HepG2 (cell line): ENCODE measurements at regions not wholly inside any gene's neighbourhood (a gene's known extent, or its start where the extent isn't known, plus 50 kb on each side); places are given as distances from the start of the nearest gene placed in this dataset.

Source experiments
- ATAC-seq: fragments of 200-7000 bp; cut with Tn5 transposase; 3 replicates; pipeline ENCODE4 v1.9.1; 2020; ENCODE audit warnings: mild to moderate bottlenecking, moderate library complexity
- BruUV-seq: library from RNA; stranded (reverse); fragments of 400-500 nt; replicated peaks from 2 replicates; lab custom pipeline; 2021; lab: Mats Ljungman, UMichigan
- CTCF ChIA-PET: fragments of 300-600 bp; formaldehyde crosslinking; extraction: SDS; loops from one replicate; lab custom pipeline; 2021; ENCODE audit warnings: low total read pairs, inconsistent platforms, low intra/inter-chr PET ratio; lab: Yijun Ruan, JAX
- POLR2A ChIA-PET: fragments of 350-600 bp; sonication (Branson Sonifier 250); formaldehyde crosslinking; loops from one replicate; lab custom pipeline; 2020; ENCODE audit warnings: antibody characterized with exemption, inconsistent platforms; lab: Yijun Ruan, JAX
- DNase-seq: peaks from one replicate; pipeline ENCODE4 v3.0.0-alpha.2; 2015; ENCODE audit warnings: low spot score
- FAIRE-seq: peaks from 3 replicates; lab custom pipeline; 2011; peaks lifted over from hg19 to GRCh38; lab: Jason Lieb, UNC
- H2AFZ ChIP-seq: one replicate; pipeline ENCODE4 v1.6.1; 2011; ENCODE audit warnings: low read length, inconsistent platforms
- H3K27ac ChIP-seq: fragments of 300-600 bp; 3 replicates; pipeline ENCODE4 v1.8.0; 2011; ENCODE audit warnings: mixed run types, mild to moderate bottlenecking, mixed read lengths, low read length, inconsistent platforms; ENCODE audit not compliant: insufficient read depth; ENCODE audit errors: extremely low read length
- H3K27me3 ChIP-seq, 2 experiments: fragments of 200-600 bp in 1 of 2; 2 replicates in 1 of 2; 3 replicates in 1 of 2; pipeline versions ENCODE4 v1.6.0 to v1.8.0; 2011; ENCODE audit warnings: low read length in 2 of 2, mild to moderate bottlenecking in 2 of 2, moderate library complexity in 2 of 2, inconsistent platforms in 1 of 2; ENCODE audit not compliant: insufficient read depth in 2 of 2, control insufficient read depth in 1 of 2
- H3K36me3 ChIP-seq, 2 experiments: fragments of 200-600 bp in 1 of 2; replicated peaks in 1 of 2; 2 replicates in 1 of 2; 3 replicates in 1 of 2; pipeline versions ENCODE4 v1.5.1 to v1.8.0; 2011; ENCODE audit warnings: low read length in 2 of 2, inconsistent platforms in 1 of 2; ENCODE audit not compliant: insufficient read depth in 2 of 2, control insufficient read depth in 1 of 2
- H3K4me1 ChIP-seq: 2 replicates; pipeline ENCODE4 v1.5.1; 2012; ENCODE audit warnings: low read length, inconsistent platforms; ENCODE audit not compliant: insufficient read depth
- H3K4me2 ChIP-seq: 2 replicates; pipeline ENCODE4 v1.6.0; 2011; ENCODE audit warnings: low read depth, low read length, inconsistent platforms
- H3K4me3 ChIP-seq, 3 experiments: fragments of 200-600 bp in 1 of 3; sonication (generic), shearing (Covaris generic) in 1 of 3; replicated peaks in 1 of 3; 2 replicates each; pipeline ENCODE4 v1.5.1; 2011 to 2016; ENCODE audit warnings: low read length in 3 of 3, inconsistent platforms in 2 of 3, low read depth in 2 of 3, mild to moderate bottlenecking in 2 of 3, control low read depth in 1 of 3, mixed read lengths in 1 of 3; ENCODE audit not compliant: insufficient read depth in 1 of 3
- H3K79me2 ChIP-seq: one replicate; pipeline ENCODE4 v1.6.1; 2011; ENCODE audit warnings: low read length, inconsistent platforms; ENCODE audit not compliant: insufficient read depth
- H3K9ac ChIP-seq: 2 replicates; pipeline ENCODE4 v1.6.0; 2011; ENCODE audit warnings: mild to moderate bottlenecking, low read depth, low read length, inconsistent platforms; ENCODE audit not compliant: insufficient read depth
- H3K9me3 ChIP-seq: 2 replicates; pipeline ENCODE4 v1.5.1; 2012; ENCODE audit warnings: mild to moderate bottlenecking, low read length
- H4K20me1 ChIP-seq: 2 replicates; pipeline ENCODE4 v1.6.0; 2011; ENCODE audit warnings: inconsistent platforms, mild to moderate bottlenecking, low read length, moderate library complexity; ENCODE audit not compliant: insufficient read depth
- CEBPB ChIP-seq: IDR thresholded peaks from 2 replicates; pipeline ENCODE4 v1.6.1; 2011; ENCODE audit warnings: low read depth, low read length, improper control_type of control experiment, borderline replicate concordance
- GABPB1 ChIP-seq: IDR thresholded peaks from 2 replicates; pipeline ENCODE4 v1.6.1; 2016; ENCODE audit warnings: mild to moderate bottlenecking, missing genetic modification reagents, moderate library complexity, missing compliant biosample characterization
- JUNB ChIP-seq: sonication (generic); formaldehyde crosslinking; IDR thresholded peaks from 2 replicates; pipeline ENCODE4 v1.8.0; 2022; ENCODE audit warnings: missing genetic modification reagents, mild to moderate bottlenecking, borderline replicate concordance
- MED13 ChIP-seq: sonication (generic); formaldehyde crosslinking; IDR thresholded peaks from 2 replicates; pipeline ENCODE4 v1.5.0; 2020; ENCODE audit warnings: missing genetic modification reagents
- NFIC ChIP-seq: IDR thresholded peaks from 2 replicates; pipeline ENCODE4 v1.6.1; 2012; ENCODE audit warnings: mild to moderate bottlenecking, low read length, inconsistent platforms
- RFX5 ChIP-seq: IDR thresholded peaks from 2 replicates; pipeline ENCODE4 v1.6.1; 2011; ENCODE audit warnings: low read depth, low read length, improper control_type of control experiment
- SAP130 ChIP-seq: IDR thresholded peaks from 2 replicates; pipeline ENCODE4 v1.6.1; 2016; ENCODE audit warnings: low read depth
- ZFP90 ChIP-seq: sonication (generic); formaldehyde crosslinking; IDR thresholded peaks from 2 replicates; pipeline ENCODE4 v1.8.0; 2022; ENCODE audit warnings: missing genetic modification reagents, mild to moderate bottlenecking, inconsistent platforms, borderline replicate concordance
- ZNF282 ChIP-seq: fragments of 450-650 bp; IDR thresholded peaks from 2 replicates; pipeline ENCODE4 v1.6.1; 2018; ENCODE audit not compliant: partially characterized antibody
- ZNF441 ChIP-seq: sonication (generic); formaldehyde crosslinking; IDR thresholded peaks from 2 replicates; pipeline ENCODE4 v1.7.0; 2021; ENCODE audit warnings: missing genetic modification reagents, borderline replicate concordance
- ZNF556 ChIP-seq: sonication (generic); formaldehyde crosslinking; IDR thresholded peaks from 2 replicates; pipeline ENCODE4 v1.4.0; 2020; ENCODE audit warnings: mild to moderate bottlenecking, missing genetic modification reagents, borderline replicate concordance
- ZZZ3 ChIP-seq: sonication (generic); formaldehyde crosslinking; IDR thresholded peaks from 2 replicates; pipeline ENCODE4 v1.4.0; 2020; ENCODE audit warnings: missing genetic modification reagents, mild to moderate bottlenecking, borderline replicate concordance
- WGBS: methylation state at CpG from one replicate; pipeline ENCODE4 v1.1.6; 2017; ENCODE audit warnings: low lambda C conversion rate; 5-methylcytosine and 5-hydroxymethylcytosine counted together
- in situ Hi-C: cut with HindIII; loops from 2 replicates; pipeline ENCODE4 v1.10.0; 2017; ENCODE audit warnings: low pct_unique_long_range_greater_than_20kb; ENCODE audit not compliant: extremely low pct_ligation_motif_present
- intact Hi-C: fragments of 100-400 bp; cut with micrococcal nuclease; formaldehyde crosslinking; loops from one replicate; pipeline ENCODE4 v1.10.0; 2022; ENCODE audit not compliant: unreplicated experiment

DNA sequence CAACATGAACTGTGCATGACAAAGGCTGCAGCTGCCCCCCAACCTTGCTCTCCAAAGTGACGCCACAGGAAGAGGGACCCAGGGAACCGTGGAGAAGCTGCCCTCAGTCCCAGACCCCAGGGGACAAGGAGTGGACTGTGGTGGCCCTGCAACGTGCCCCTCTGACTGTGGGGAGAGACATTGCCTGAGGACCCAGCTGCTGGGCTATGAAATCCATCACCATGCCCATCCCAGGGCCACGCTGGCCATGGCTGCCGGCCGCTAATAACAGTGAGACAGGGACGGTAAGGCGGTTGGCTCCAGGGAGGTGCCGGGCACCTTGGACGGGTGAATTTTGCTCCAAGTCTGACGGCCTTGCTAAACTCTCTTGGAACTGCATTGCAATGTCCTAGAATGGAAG lies 211.3 kb upstream of the HDAC4 start:
- Histone ChIP-seq H3K9ac (no peak overlapping the region), H4K20me1 (no peaks in the 10 kb centered on the region), H2AFZ (no peak overlapping the region), H3K4me1 (no peaks in the 10 kb centered on the region), H3K27ac (no peak overlapping the region), H3K4me2 (no peak overlapping the region), H3K9me3 (no peaks in the 10 kb centered on the region), H3K79me2 (no peaks in the 10 kb centered on the region), H3K4me3 (no peak overlapping the region), H3K27me3 (peaks cover 7 to 49% of the 10 kb centered on the region in 2 experiments; a peak in 3 of 5 replicates), H3K36me3 (no peaks in the 10 kb centered on the region)
- intact Hi-C loops (no loop called here), in situ Hi-C loops (no loop called here)
- BruUV-seq = no TSS peak
- ChIA-PET CTCF (no interaction called here), POLR2A (no interaction called here)
- ATAC-seq (no peak), DNase-seq (no peak), FAIRE-seq (no peak)
- TF ChIP-seq CEBPB = no peak
- TF ChIP-seq ZNF282 = no peak
- no peak for TF ChIP-seq ZNF556 (CRISPR knock-in tag)
- no peak for TF ChIP-seq JUNB
- TF ChIP-seq ZZZ3 (CRISPR knock-in tag) = no peak
- no peak for TF ChIP-seq MED13 (CRISPR knock-in tag)
- no peak for TF ChIP-seq ZFP90 (CRISPR knock-in tag)
- no peak for TF ChIP-seq RFX5
- no peak for TF ChIP-seq NFIC
- TF ChIP-seq SAP130 (CRISPR knock-in tag) = no peak
- 41% methylated on average over 6 of the region's 11 CpGs for WGBS

DNA sequence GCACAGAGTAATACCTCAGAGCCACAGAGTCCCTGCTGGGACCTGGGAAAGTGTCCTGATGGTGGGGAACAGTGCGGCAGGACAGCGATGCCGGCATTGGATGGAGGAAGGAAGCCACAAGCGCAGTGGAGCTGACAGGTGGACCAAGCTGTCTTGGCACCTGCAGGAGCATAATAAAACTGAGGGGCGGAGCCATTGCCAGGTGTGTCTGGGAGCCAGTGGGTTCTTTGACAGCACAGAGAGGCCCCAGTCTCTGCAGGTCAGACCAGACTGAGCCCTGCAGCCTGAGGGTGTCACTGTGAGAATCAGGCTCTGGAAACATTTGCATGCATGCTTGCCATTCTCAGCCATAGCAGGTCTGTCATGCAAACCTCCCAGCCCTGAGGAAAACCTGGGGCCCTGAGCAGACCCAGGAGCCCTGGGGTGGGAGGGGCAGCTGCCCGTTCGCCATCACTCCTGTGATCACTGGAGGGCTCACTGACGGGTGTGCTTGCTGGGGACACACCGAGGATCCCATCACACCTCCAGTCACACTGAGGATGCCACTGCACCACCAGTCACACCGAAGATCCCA lies 210.5 kb upstream of the HDAC4 start:
- no TSS peak for BruUV-seq
- DNase-seq (no peak), ATAC-seq (no peak; the same call in 2 of the 3 replicates), FAIRE-seq (no peak)
- Histone ChIP-seq H3K79me2 (no peaks in the 10 kb centered on the region), H3K4me3 (no peak overlapping the region), H3K4me1 (no peaks in the 10 kb centered on the region), H3K9me3 (no peaks in the 10 kb centered on the region), H3K27ac (no peak overlapping the region), H3K27me3 (peaks cover 7 to 51% of the 10 kb centered on the region in 2 experiments; a peak in 3 of 5 replicates), H4K20me1 (no peaks in the 10 kb centered on the region), H3K4me2 (no peak overlapping the region), H3K36me3 (no peaks in the 10 kb centered on the region), H2AFZ (no peak overlapping the region), H3K9ac (no peak overlapping the region)
- ChIA-PET POLR2A (no interaction called here), CTCF (no interaction called here)
- in situ Hi-C loops (no loop called here), intact Hi-C loops (no loop called here)
- WGBS = 63% methylated on average over 5 of the region's 10 CpGs
- TF ChIP-seq GABPB1 (CRISPR knock-in tag) (no peak), ZNF441 (no peak)
